Neural cell (in vitro differentiated cells): ENCODE measurements at regions not wholly inside any gene's neighbourhood (a gene's known extent, or its start where the extent isn't known, plus 50 kb on each side); places are given as distances from the start of the nearest gene placed in this dataset.

Experiments
- CTCF ChIP-seq: fragments of 450-650 bp; IDR thresholded peaks from 2 replicates; pipeline ENCODE4 v1.5.1; 2014; ENCODE audit warnings: antibody characterized with exemption, mild to moderate bottlenecking, moderate library complexity; ENCODE audit not compliant: poor library complexity, severe bottlenecking
- EP300 ChIP-seq: fragments of 450-650 bp; conservative IDR thresholded peaks from 2 replicates; pipeline ENCODE4 v1.6.1; 2014; ENCODE audit warnings: antibody characterized with exemption, mild to moderate bottlenecking, moderate library complexity; ENCODE audit not compliant: poor library complexity, severe bottlenecking
- EZH2 ChIP-seq: fragments of 200-600, 300-800 bp; shearing (Covaris generic), sonication (generic); IDR thresholded peaks from 2 replicates; pipeline ENCODE4 v1.6.1; 2014; ENCODE audit warnings: antibody characterized with exemption, low read length, borderline replicate concordance, mild to moderate bottlenecking; ENCODE audit not compliant: insufficient read depth, poor library complexity, severe bottlenecking
- MXI1 ChIP-seq: fragments of 450-650 bp; conservative IDR thresholded peaks from 2 replicates; pipeline ENCODE4 v1.6.1; 2014; ENCODE audit warnings: antibody characterized with exemption, mild to moderate bottlenecking; ENCODE audit not compliant: poor library complexity, severe bottlenecking

GRCh38 chr4:100816436-100817045 is 298.7 kb upstream of the EMCN start:
- no peak for TF ChIP-seq MXI1
- TF ChIP-seq EP300 = no peak
- no peak for TF ChIP-seq CTCF
- TF ChIP-seq EZH2 = no peak
